Hindlimb muscle (tissue), 1 donor: ENCODE measurements at regions not wholly inside any gene's neighbourhood (a gene's known extent, or its start where the extent isn't known, plus 50 kb on each side); places are given as distances from the start of the nearest gene placed in this dataset.

Experiments
- DNase-seq: peaks from one replicate; pipeline ENCODE4 v3.0.0-alpha.2; 2013

- DNase-seq, result no peak
Observed at GRCh38 chr3:187465503-187465902, 97.3 kb downstream of the RTP4 start.

GRCh38 chr3:187464682-187465081 lies 96.5 kb downstream of the RTP4 start:
- DNase-seq, result no peak

- no peak for DNase-seq
Observed at GRCh38 chr3:187458921-187459320, 90.7 kb downstream of the RTP4 start.

GRCh38 chr3:187458383-187458782 lies 90.2 kb downstream of the RTP4 start:
- no peak for DNase-seq

- no peak for DNase-seq
Observed at GRCh38 chr3:187456250-187456649, 88.1 kb downstream of the RTP4 start.

- no peak for DNase-seq
Observed at GRCh38 chr3:187454085-187454815, 86.1 kb downstream of the RTP4 start.

GRCh38 chr3:187450431-187451190 lies 82.4 kb downstream of the RTP4 start:
- DNase-seq, result no peak

GRCh38 chr3:187448674-187449073 lies 80.5 kb downstream of the RTP4 start:
- no peak for DNase-seq

GRCh38 chr3:187447737-187448136 lies 79.6 kb downstream of the RTP4 start:
- no peak for DNase-seq

GRCh38 chr3:187445356-187445755 lies 77.2 kb downstream of the RTP4 start:
- DNase-seq, result no peak

- no peak for DNase-seq
Observed at GRCh38 chr3:187434524-187434923, 66.3 kb downstream of the RTP4 start.

GRCh38 chr3:187430576-187430975 lies 62.4 kb downstream of the RTP4 start:
- DNase-seq, result no peak
